AG04450 (cell line): ENCODE measurements at regions not wholly inside any gene's neighbourhood (a gene's known extent, or its start where the extent isn't known, plus 50 kb on each side); places are given as distances from the start of the nearest gene placed in this dataset.

Source experiments
- CTCF ChIA-PET: fragments of 300-600, 350-600 bp; formaldehyde crosslinking; extraction: SDS; loops from one replicate; lab custom pipeline; 2022; ENCODE audit warnings: antibody characterized with exemption, inconsistent platforms; lab: Charles Lee
- POLR2A ChIA-PET: fragments of 350-600 bp; formaldehyde crosslinking; extraction: SDS; loops from one replicate; lab custom pipeline; 2021; ENCODE audit warnings: antibody characterized with exemption, inconsistent platforms; lab: Yijun Ruan, JAX
- DNase-seq: peaks from one replicate; pipeline ENCODE4 v3.0.0-alpha.2; 2011; ENCODE audit warnings: low read depth, low spot score
- H3K27ac ChIP-seq: one replicate; pipeline ENCODE4 v1.5.1; 2012; ENCODE audit warnings: low read depth, low read length, control low read depth
- H3K27me3 ChIP-seq: one replicate; pipeline ENCODE4 v1.6.0; 2012; ENCODE audit warnings: low read length; ENCODE audit not compliant: control insufficient read depth, insufficient read depth
- H3K4me3 ChIP-seq: 2 replicates; pipeline ENCODE4 v1.5.1; 2011; ENCODE audit warnings: mild to moderate bottlenecking, low read depth, low read length, control low read depth
- H3K9me3 ChIP-seq: 2 replicates; pipeline ENCODE4 v1.5.1; 2012; ENCODE audit warnings: low read length; ENCODE audit not compliant: control insufficient read depth, insufficient read depth
- TF ChIP-seq, protein P1 (sequence below): IDR thresholded peaks from 2 replicates; pipeline ENCODE4 v1.5.1; 2011; ENCODE audit warnings: low read depth, low read length, control low read depth, inconsistent platforms

DNA sequence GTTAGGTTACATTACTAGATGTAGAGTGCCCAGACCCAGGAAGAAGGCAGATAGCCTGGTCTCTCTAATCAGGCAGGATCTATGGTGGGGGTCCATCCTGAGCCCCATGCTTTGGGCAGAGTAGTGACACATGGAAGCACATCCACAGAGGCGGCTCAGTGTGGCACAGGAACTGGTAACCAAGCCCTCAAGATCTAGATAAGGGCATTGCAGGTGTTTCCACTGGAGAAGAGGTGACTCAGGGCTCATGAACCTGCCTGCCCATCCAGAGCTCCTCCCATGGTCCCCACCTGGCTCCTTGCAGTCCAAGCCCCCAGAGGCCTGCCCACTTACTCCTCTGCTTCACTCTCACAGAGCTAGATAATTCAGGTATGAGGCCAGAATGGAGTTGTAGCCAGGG lies 62.0 kb upstream of the TMEM132E start:
- TF ChIP-seq, protein P1, sequence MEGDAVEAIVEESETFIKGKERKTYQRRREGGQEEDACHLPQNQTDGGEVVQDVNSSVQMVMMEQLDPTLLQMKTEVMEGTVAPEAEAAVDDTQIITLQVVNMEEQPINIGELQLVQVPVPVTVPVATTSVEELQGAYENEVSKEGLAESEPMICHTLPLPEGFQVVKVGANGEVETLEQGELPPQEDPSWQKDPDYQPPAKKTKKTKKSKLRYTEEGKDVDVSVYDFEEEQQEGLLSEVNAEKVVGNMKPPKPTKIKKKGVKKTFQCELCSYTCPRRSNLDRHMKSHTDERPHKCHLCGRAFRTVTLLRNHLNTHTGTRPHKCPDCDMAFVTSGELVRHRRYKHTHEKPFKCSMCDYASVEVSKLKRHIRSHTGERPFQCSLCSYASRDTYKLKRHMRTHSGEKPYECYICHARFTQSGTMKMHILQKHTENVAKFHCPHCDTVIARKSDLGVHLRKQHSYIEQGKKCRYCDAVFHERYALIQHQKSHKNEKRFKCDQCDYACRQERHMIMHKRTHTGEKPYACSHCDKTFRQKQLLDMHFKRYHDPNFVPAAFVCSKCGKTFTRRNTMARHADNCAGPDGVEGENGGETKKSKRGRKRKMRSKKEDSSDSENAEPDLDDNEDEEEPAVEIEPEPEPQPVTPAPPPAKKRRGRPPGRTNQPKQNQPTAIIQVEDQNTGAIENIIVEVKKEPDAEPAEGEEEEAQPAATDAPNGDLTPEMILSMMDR = no peak
- DNase-seq = no peak
- Histone ChIP-seq H3K9me3 (no peaks in the 10 kb centered on the region), H3K27me3 (peaks cover 2% of the 10 kb centered on the region), H3K27ac (no peak overlapping the region), H3K4me3 (no peak overlapping the region)
- ChIA-PET CTCF (no interaction called here), POLR2A (no interaction called here)

DNA sequence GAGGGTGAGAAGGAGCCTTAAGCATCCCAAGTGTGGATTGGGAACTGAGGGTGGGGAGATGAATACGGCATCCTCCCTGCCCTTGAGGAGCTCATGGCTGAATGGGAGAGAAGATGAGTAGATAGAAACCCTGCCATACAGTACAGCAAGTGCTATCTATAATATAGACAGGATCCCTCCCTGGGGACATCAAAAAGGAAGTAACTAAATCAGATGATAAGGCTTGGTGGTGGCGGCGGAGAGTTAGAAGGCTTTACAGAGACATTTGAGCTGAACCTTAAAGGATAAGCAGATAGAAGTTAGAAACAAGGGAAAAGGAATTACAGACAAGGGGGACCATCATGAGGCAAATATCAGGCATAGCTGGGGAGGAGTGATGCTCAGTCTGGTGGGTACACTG lies 67.5 kb upstream of the TMEM132E start:
- ChIA-PET POLR2A (no interaction called here), CTCF (no interaction called here)
- Histone ChIP-seq H3K27me3 (peaks cover 2% of the 10 kb centered on the region), H3K4me3 (no peak overlapping the region), H3K9me3 (no peaks in the 10 kb centered on the region), H3K27ac (no peak overlapping the region)
- DNase-seq = no peak
- TF ChIP-seq, protein P1 = no peak

DNA sequence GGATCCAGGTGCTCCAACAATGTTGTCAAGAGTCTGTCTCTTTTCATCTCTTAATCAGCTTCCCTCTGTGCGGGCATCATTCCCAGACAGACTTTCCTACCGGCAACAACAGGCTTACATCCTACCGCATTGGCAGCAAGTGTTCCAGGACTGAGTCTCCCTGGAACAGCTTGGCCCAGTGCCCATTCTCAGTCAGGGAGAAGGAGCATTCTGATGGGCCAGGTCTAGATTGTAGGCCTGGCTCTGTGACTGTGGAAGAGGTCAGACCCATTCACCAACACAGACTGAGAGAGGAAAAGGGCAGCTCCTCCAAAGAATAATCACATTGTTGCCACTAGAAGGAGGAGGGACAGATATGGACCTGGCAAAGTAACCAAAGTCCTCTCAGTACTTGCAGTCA lies 68.1 kb upstream of the TMEM132E start:
- ChIA-PET CTCF (no interaction called here), POLR2A (no interaction called here)
- Histone ChIP-seq H3K9me3 (no peaks in the 10 kb centered on the region), H3K27me3 (peaks cover 2% of the 10 kb centered on the region), H3K4me3 (no peak overlapping the region), H3K27ac (no peak overlapping the region)
- no peak for DNase-seq
- TF ChIP-seq, protein P1 = no peak

DNA sequence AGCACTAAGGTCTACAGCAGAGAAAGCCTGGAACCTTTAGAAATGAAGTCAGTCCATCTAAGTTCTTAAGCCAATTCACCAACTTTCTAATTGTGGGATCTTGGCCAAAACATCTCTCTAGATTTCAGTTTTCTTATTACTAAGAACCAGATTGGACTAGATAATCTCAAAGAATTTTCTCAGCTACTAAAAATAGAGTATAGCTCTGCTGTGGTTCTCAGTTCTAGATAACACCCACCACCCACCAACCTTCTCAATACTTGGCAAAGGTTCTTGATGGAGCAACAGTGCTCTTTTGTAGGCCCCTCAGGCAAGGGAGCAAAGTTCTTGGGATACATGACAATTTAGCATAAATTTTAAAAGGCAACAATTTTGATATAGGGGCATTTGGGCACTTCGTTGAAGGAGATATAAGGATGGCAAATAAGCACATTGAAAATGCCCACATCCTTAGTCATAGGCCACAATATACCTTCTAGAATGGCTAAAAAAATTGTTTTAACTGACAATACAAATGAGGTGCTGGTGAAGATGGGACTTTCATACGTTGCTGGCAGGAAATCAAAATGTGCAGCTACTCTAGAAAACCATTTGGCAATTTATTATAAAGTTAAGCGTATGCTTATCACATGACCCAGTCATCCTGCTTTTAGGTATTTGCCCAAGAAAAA lies 74.4 kb upstream of the TMEM132E start:
- H3K4me3 ChIP-seq = no peak overlapping the region
- no peaks in the 10 kb centered on the region for H3K9me3 ChIP-seq
- ChIA-PET POLR2A (no interaction called here), CTCF (interaction anchor here (1.0 kb wide), 1 partner anchor 144 kb away, joined by 3 read pairs; no protein-coding TSS in a partner anchor)
- H3K27me3 ChIP-seq = no peaks in the 10 kb centered on the region
- no peak overlapping the region for H3K27ac ChIP-seq
- no peak for DNase-seq
- TF ChIP-seq, protein P1 = no peak

DNA sequence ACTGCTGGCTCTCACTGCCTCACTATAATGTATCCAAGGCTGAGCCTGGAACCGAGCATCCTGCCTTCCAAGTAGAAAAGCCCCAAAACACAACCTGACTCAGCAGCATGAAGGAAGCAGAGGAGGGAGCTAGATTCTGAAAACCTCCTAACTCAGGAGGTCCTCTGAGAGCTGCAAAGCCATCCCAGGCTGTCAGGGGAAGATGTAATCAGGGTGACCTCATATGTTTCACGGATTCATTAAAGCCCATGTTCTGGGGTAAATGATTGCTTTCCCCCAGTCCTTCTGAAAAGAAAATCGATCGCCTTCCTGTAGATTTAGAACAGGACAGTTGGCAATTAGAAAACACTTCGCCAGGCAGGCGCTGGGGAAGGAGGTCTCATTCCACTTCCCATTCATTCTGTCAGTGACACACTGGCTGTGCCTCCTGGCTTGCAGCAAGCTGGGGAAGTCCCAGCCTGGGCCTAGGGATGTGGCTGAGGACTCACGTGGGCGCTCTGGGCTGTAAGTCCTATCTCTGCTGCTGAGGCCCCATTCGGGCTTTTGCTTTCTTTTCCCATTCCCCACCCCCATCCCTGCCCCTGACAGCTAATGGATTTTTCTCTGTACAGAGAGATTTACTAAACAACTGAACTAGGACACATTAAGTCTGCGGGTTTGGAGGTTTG lies 75.7 kb upstream of the TMEM132E start:
- no peak overlapping the region for H3K27ac ChIP-seq
- DNase-seq = no peak
- H3K9me3 ChIP-seq = no peaks in the 10 kb centered on the region
- ChIA-PET POLR2A (no interaction called here), CTCF (no interaction called here)
- TF ChIP-seq, protein P1 = no peak
- H3K4me3 ChIP-seq = no peak overlapping the region
- no peaks in the 10 kb centered on the region for H3K27me3 ChIP-seq
